HG02763 (cell line): ENCODE measurements at regions not wholly inside any gene's neighbourhood (a gene's known extent, or its start where the extent isn't known, plus 50 kb on each side); places are given as distances from the start of the nearest gene placed in this dataset.
"Not testable (repeated sequence)": the region's sequence is repeated elsewhere in the genome, so short reads cannot be mapped to it uniquely, and the experiment has no call there.

Experiments
- ATAC-seq: cut with Tn5 transposase; IDR thresholded peaks from one replicate; pipeline ENCODE4 v1.9.1; 2021; ENCODE audit warnings: mild to moderate bottlenecking, moderate library complexity; ENCODE audit not compliant: unreplicated experiment

- ATAC-seq: not testable (repeated sequence)
Observed at GRCh38 chr6:134537765-134538164, 219.9 kb upstream of the SGK1 start.

- ATAC-seq: no peak
Observed at GRCh38 chr6:134537146-134537555, 219.2 kb upstream of the SGK1 start.

GRCh38 chr6:134535831-134536230 lies 217.9 kb upstream of the SGK1 start:
- ATAC-seq: no peak

GRCh38 chr6:134534708-134535149 lies 216.8 kb upstream of the SGK1 start:
- no peak for ATAC-seq

GRCh38 chr6:134533991-134534390 lies 216.1 kb upstream of the SGK1 start:
- ATAC-seq: no peak

- no peak for ATAC-seq
Observed at GRCh38 chr6:134532694-134533624, 215.0 kb upstream of the SGK1 start.

- no peak for ATAC-seq
Observed at GRCh38 chr6:134531611-134532010, 213.7 kb upstream of the SGK1 start.

GRCh38 chr6:134531188-134531551 lies 213.3 kb upstream of the SGK1 start:
- no peak for ATAC-seq

GRCh38 chr6:134529921-134530320 lies 212.0 kb upstream of the SGK1 start:
- ATAC-seq: no peak

GRCh38 chr6:134529305-134529704 lies 211.4 kb upstream of the SGK1 start:
- no peak for ATAC-seq

- no peak for ATAC-seq
Observed at GRCh38 chr6:134527108-134527787, 209.3 kb upstream of the SGK1 start.

GRCh38 chr6:134525190-134525868 lies 207.4 kb upstream of the SGK1 start:
- no peak for ATAC-seq

GRCh38 chr6:134523903-134524650 lies 206.2 kb upstream of the SGK1 start:
- no peak for ATAC-seq

- no peak for ATAC-seq
Observed at GRCh38 chr6:134523051-134523450, 205.1 kb upstream of the SGK1 start.

- no peak for ATAC-seq
Observed at GRCh38 chr6:134521116-134521501, 203.2 kb upstream of the SGK1 start.

- ATAC-seq: no peak
Observed at GRCh38 chr6:134520181-134521115, 202.5 kb upstream of the SGK1 start.

GRCh38 chr6:134519465-134519864 lies 201.6 kb upstream of the SGK1 start:
- no peak for ATAC-seq

- ATAC-seq: no peak
Observed at GRCh38 chr6:134517868-134518267, 200.0 kb upstream of the SGK1 start.

GRCh38 chr6:134517145-134517658 lies 199.3 kb upstream of the SGK1 start:
- no peak for ATAC-seq

- ATAC-seq: no peak
Observed at GRCh38 chr6:134516582-134516981, 198.7 kb upstream of the SGK1 start.
